GDM1 (cell line): ENCODE measurements at regions not wholly inside any gene's neighbourhood (a gene's known extent, or its start where the extent isn't known, plus 50 kb on each side); places are given as distances from the start of the nearest gene placed in this dataset.
"Not testable (repeated sequence)": the region's sequence is repeated elsewhere in the genome, so short reads cannot be mapped to it uniquely, and the experiment has no call there.

ENCODE experiments used
- DNase-seq: peaks from one replicate; lab custom pipeline; 2025; lab: John Stamatoyannopoulos, UW

- DNase-seq: no peak
Observed at GRCh38 chr18:2112435-2113045, 458.8 kb downstream of the METTL4 start.

GRCh38 chr18:2114289-2114688 is 457.0 kb downstream of the METTL4 start:
- DNase-seq: no peak

- no peak for DNase-seq
Observed at GRCh38 chr18:2114765-2115164, 456.5 kb downstream of the METTL4 start.

- DNase-seq: no peak
Observed at GRCh38 chr18:2121224-2121623, 450.1 kb downstream of the METTL4 start.

GRCh38 chr18:2123077-2123476 is 448.2 kb downstream of the METTL4 start:
- no peak for DNase-seq

- no peak for DNase-seq
Observed at GRCh38 chr18:2134364-2134763, 436.9 kb downstream of the METTL4 start.

- no peak for DNase-seq
Observed at GRCh38 chr18:2135309-2135708, 436.0 kb downstream of the METTL4 start.

- DNase-seq: no peak
Observed at GRCh38 chr18:2138552-2138951, 432.8 kb downstream of the METTL4 start.

GRCh38 chr18:2139691-2140090 is 431.6 kb downstream of the METTL4 start:
- DNase-seq: no peak

- DNase-seq: no peak
Observed at GRCh38 chr18:2143636-2144035, 427.7 kb downstream of the METTL4 start.

GRCh38 chr18:2144811-2145210 is 426.5 kb downstream of the METTL4 start:
- DNase-seq: no peak

GRCh38 chr18:2146092-2146491 is 425.2 kb downstream of the METTL4 start:
- no peak for DNase-seq

- no peak for DNase-seq
Observed at GRCh38 chr18:2146754-2147153, 424.6 kb downstream of the METTL4 start.

GRCh38 chr18:2147476-2148230 is 423.7 kb downstream of the METTL4 start:
- no peak for DNase-seq

- no peak for DNase-seq
Observed at GRCh38 chr18:2148823-2149222, 422.5 kb downstream of the METTL4 start.

GRCh38 chr18:2150566-2150965 is 420.7 kb downstream of the METTL4 start:
- DNase-seq: no peak

- DNase-seq: no peak
Observed at GRCh38 chr18:2154278-2154677, 417.0 kb downstream of the METTL4 start.

GRCh38 chr18:2164644-2165550 is 406.4 kb downstream of the METTL4 start:
- DNase-seq: no peak

GRCh38 chr18:2166876-2167275 is 404.4 kb downstream of the METTL4 start:
- DNase-seq: not testable (repeated sequence)

GRCh38 chr18:2168022-2168421 is 403.3 kb downstream of the METTL4 start:
- no peak for DNase-seq

- DNase-seq: no peak
Observed at GRCh38 chr18:2169656-2170055, 401.6 kb downstream of the METTL4 start.

- DNase-seq: no peak
Observed at GRCh38 chr18:2171840-2172625, 399.3 kb downstream of the METTL4 start.
